HEK293 (cell line): ENCODE measurements at regions not wholly inside any gene's neighbourhood (a gene's known extent, or its start where the extent isn't known, plus 50 kb on each side); places are given as distances from the start of the nearest gene placed in this dataset.

Experiments
- CTCF ChIA-PET: fragments of 350-600 bp; formaldehyde crosslinking; extraction: SDS; loops from one replicate; lab custom pipeline; 2021; ENCODE audit warnings: antibody characterized with exemption; lab: Yijun Ruan, JAX
- POLR2A ChIA-PET: fragments of 300-600 bp; formaldehyde crosslinking; extraction: SDS; loops from one replicate; lab custom pipeline; 2020; ENCODE audit warnings: antibody characterized with exemption, inconsistent platforms; lab: Yijun Ruan, JAX
- H3K27ac ChIP-seq: fragments of 200-500 bp; sonication (Bioruptor generic); 2 replicates; pipeline ENCODE4 v1.5.1; 2014; ENCODE audit warnings: low read depth, low read length, control low read depth, inconsistent platforms; ENCODE audit errors: extremely low read depth
- H3K36me3 ChIP-seq, 2 experiments: fragments of 200-500 bp in 1 of 2; sonication (Bioruptor generic) in 1 of 2; 1 replicate in 1 of 2; 2 replicates in 1 of 2; pipeline ENCODE4 v1.5.1; 2014 to 2017; ENCODE audit warnings: inconsistent platforms in 2 of 2, low read length in 2 of 2; ENCODE audit not compliant: control insufficient read depth in 2 of 2, insufficient read depth in 1 of 2
- H3K4me1 ChIP-seq: fragments of 200-500 bp; sonication (Bioruptor generic); 2 replicates; pipeline ENCODE4 v1.5.1; 2014; ENCODE audit warnings: mild to moderate bottlenecking, low read length, inconsistent platforms; ENCODE audit not compliant: control insufficient read depth, insufficient read depth
- H3K4me3 ChIP-seq: 2 replicates; pipeline ENCODE4 v1.5.1; 2011; ENCODE audit warnings: low read depth, mild to moderate bottlenecking, control low read depth, low read length, moderate library complexity
- H3K9me3 ChIP-seq: fragments of 200-500 bp; sonication (Bioruptor generic); 2 replicates; pipeline ENCODE4 v1.5.1; 2014; ENCODE audit warnings: low read depth, low read length, inconsistent platforms; ENCODE audit not compliant: control insufficient read depth, insufficient read depth
- GLI2 ChIP-seq: fragments of 450-650 bp; formaldehyde crosslinking; IDR thresholded peaks from 2 replicates; pipeline ENCODE4; 2017; ENCODE audit warnings: missing biosample characterization, missing genetic modification characterization, low read depth, borderline replicate concordance
- KLF9 ChIP-seq: fragments of 450-650 bp; formaldehyde crosslinking; IDR thresholded peaks from 2 replicates; pipeline ENCODE4 v1.5.1; 2016; ENCODE audit warnings: missing biosample characterization, missing genetic modification characterization, low read depth
- MZF1 ChIP-seq: fragments of 450-650 bp; formaldehyde crosslinking; IDR thresholded peaks from 2 replicates; pipeline ENCODE4 v1.5.1; 2017; ENCODE audit warnings: missing biosample characterization, missing genetic modification characterization, borderline replicate concordance
- OSR2 ChIP-seq: fragments of 450-650 bp; formaldehyde crosslinking; IDR thresholded peaks from 2 replicates; pipeline ENCODE4 v1.5.1; 2016; ENCODE audit warnings: missing biosample characterization, missing genetic modification characterization
- PRDM6 ChIP-seq: fragments of 450-650 bp; formaldehyde crosslinking; IDR thresholded peaks from 2 replicates; pipeline ENCODE4 v1.5.1; 2017; ENCODE audit warnings: missing biosample characterization, missing genetic modification characterization
- YY2 ChIP-seq: fragments of 450-650 bp; formaldehyde crosslinking; IDR thresholded peaks from 2 replicates; pipeline ENCODE4 v1.5.1; 2016; ENCODE audit warnings: missing biosample characterization, missing genetic modification characterization
- ZBTB8A ChIP-seq: fragments of 450-650 bp; formaldehyde crosslinking; IDR thresholded peaks from 2 replicates; pipeline ENCODE4 v1.5.1; 2016; ENCODE audit warnings: missing biosample characterization, missing genetic modification characterization
- ZNF133 ChIP-seq: fragments of 450-650 bp; formaldehyde crosslinking; IDR thresholded peaks from 2 replicates; pipeline ENCODE4 v1.5.1; 2016; ENCODE audit warnings: missing biosample characterization, missing genetic modification characterization
- ZNF148 ChIP-seq: fragments of 450-650 bp; formaldehyde crosslinking; IDR thresholded peaks from 2 replicates; pipeline ENCODE4 v1.5.0; 2017; ENCODE audit warnings: missing biosample characterization, missing genetic modification characterization, borderline replicate concordance
- ZNF157 ChIP-seq: fragments of 450-650 bp; formaldehyde crosslinking; IDR thresholded peaks from 2 replicates; pipeline ENCODE4 v1.5.1; 2016; ENCODE audit warnings: missing biosample characterization, missing genetic modification characterization
- ZNF175 ChIP-seq: fragments of 450-650 bp; formaldehyde crosslinking; IDR thresholded peaks from 2 replicates; pipeline ENCODE4 v1.5.1; 2016; ENCODE audit warnings: missing biosample characterization, missing genetic modification characterization
- ZNF335 ChIP-seq: fragments of 450-650 bp; formaldehyde crosslinking; conservative IDR thresholded peaks from 2 replicates; pipeline ENCODE4 v1.5.1; 2016; ENCODE audit warnings: missing biosample characterization, missing genetic modification characterization
- ZNF501 ChIP-seq: fragments of 450-650 bp; formaldehyde crosslinking; IDR thresholded peaks from 2 replicates; pipeline ENCODE4 v1.5.1; 2016; ENCODE audit warnings: missing biosample characterization, missing genetic modification characterization
- ZNF571 ChIP-seq: fragments of 450-650 bp; formaldehyde crosslinking; IDR thresholded peaks from 2 replicates; pipeline ENCODE4 v1.5.0; 2017; ENCODE audit warnings: missing biosample characterization, missing genetic modification characterization
- ZNF585B ChIP-seq: fragments of 450-650 bp; formaldehyde crosslinking; IDR thresholded peaks from 2 replicates; pipeline ENCODE4 v1.5.1; 2016; ENCODE audit warnings: missing biosample characterization, missing genetic modification characterization
- ZNF670 ChIP-seq: fragments of 450-650 bp; formaldehyde crosslinking; IDR thresholded peaks from 2 replicates; pipeline ENCODE4 v1.5.1; 2016; ENCODE audit warnings: missing biosample characterization, missing genetic modification characterization, low read depth
- ZNF76 ChIP-seq: fragments of 450-650 bp; formaldehyde crosslinking; IDR thresholded peaks from 2 replicates; pipeline ENCODE4; 2016; ENCODE audit warnings: low read depth, missing biosample characterization, missing genetic modification characterization, borderline replicate concordance
- ZNF768 ChIP-seq: fragments of 450-650 bp; formaldehyde crosslinking; IDR thresholded peaks from 2 replicates; pipeline ENCODE4 v1.5.1; 2018; ENCODE audit warnings: missing biosample characterization, mild to moderate bottlenecking, missing genetic modification characterization
- ZNF792 ChIP-seq: fragments of 450-650 bp; formaldehyde crosslinking; IDR thresholded peaks from 2 replicates; pipeline ENCODE4 v1.5.1; 2016; ENCODE audit warnings: missing biosample characterization, missing genetic modification characterization

- TF ChIP-seq ZNF157 (tag by site-specific recombination) = no peak
- TF ChIP-seq ZNF585B (tag by site-specific recombination) = no peak
- TF ChIP-seq ZBTB8A = no peak
- no peak for TF ChIP-seq ZNF76 (tag by site-specific recombination)
- TF ChIP-seq ZNF175 (tag by site-specific recombination) = no peak
- no peak for TF ChIP-seq MZF1
- TF ChIP-seq ZNF335 = no peak
- TF ChIP-seq ZNF133 = no peak
- TF ChIP-seq ZNF148 (tag by site-specific recombination) = no peak
- no peak for TF ChIP-seq ZNF670
- POLR2A ChIA-PET = no interaction called here
- Histone ChIP-seq H3K36me3 (no peaks in the 10 kb centered on the region), H3K4me1 (peaks cover 5% of the 10 kb centered on the region), H3K9me3 (no peaks in the 10 kb centered on the region), H3K4me3 (no peak overlapping the region), H3K27ac (no peak overlapping the region)
- CTCF ChIA-PET = no interaction called here
Observed at GRCh38 chr4:175871774-175872405, 59.8 kb upstream of the GPM6A start.

- no peaks in the 10 kb centered on the region for H3K9me3 ChIP-seq
- no peak overlapping the region for H3K27ac ChIP-seq
- H3K4me1 ChIP-seq = peaks cover 5% of the 10 kb centered on the region
- ChIA-PET POLR2A (no interaction called here), CTCF (no interaction called here)
- H3K36me3 ChIP-seq = no peaks in the 10 kb centered on the region
- TF ChIP-seq OSR2 (tag by site-specific recombination) (0 out of 2 replicates have a peak, but pooled peaks have one; percentile 15), ZNF768 (tag by site-specific recombination) (no peak), KLF9 (no peak), ZNF792 (no peak), ZNF148 (tag by site-specific recombination) (no peak), YY2 (tag by site-specific recombination) (no peak), ZNF501 (tag by site-specific recombination) (no peak), PRDM6 (tag by site-specific recombination) (peak; percentile 23; the same call in 1 of the 2 replicates), GLI2 (tag by site-specific recombination) (no peak), ZNF571 (tag by site-specific recombination) (no peak)
- no peak overlapping the region for H3K4me3 ChIP-seq
Observed at GRCh38 chr4:175873707-175874106, 61.6 kb upstream of the GPM6A start.
